DMS53 (cell line): ENCODE measurements at regions not wholly inside any gene's neighbourhood (a gene's known extent, or its start where the extent isn't known, plus 50 kb on each side); places are given as distances from the start of the nearest gene placed in this dataset.
A peak's percentile ranks its signal among the peaks of the same experiment; 100 is the strongest.
"Not testable (repeated sequence)": the region's sequence is repeated elsewhere in the genome, so short reads cannot be mapped to it uniquely, and the experiment has no call there.

Experiments used
- DNase-seq: peaks from one replicate; lab custom pipeline; 2025; lab: John Stamatoyannopoulos, UW

- peak; percentile 83 for DNase-seq
Measured at GRCh38 chr18:1294229-1294628, 389.6 kb downstream of the ADCYAP1 start.

DNA sequence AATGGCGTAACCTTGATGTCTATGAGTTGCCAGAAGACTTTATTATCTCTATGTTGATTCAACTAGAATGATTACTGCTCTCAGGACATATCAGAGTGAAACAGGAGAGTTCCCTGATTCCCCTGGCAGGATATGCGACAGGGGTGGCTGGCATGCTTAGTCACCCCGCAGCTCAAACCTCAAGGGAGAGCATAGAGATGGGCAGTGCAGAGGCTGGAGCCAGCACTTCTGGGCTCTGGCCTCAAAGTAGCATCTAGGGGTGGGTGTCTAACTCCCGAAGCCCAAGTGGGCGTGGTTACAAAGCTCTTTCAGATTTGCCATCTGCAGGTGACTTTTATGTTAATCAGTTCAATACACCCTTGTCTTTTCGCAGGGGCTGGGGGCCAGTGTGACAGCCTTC, 391.6 kb downstream of the ADCYAP1 start:
- no peak for DNase-seq

- no peak for DNase-seq
Measured at GRCh38 chr18:1302861-1303260, 398.2 kb downstream of the ADCYAP1 start.

- peak; percentile 33 for DNase-seq
Measured at GRCh38 chr18:1304392-1304992, 399.8 kb downstream of the ADCYAP1 start.

GRCh38 chr18:1306641-1307040, 402.0 kb downstream of the ADCYAP1 start:
- DNase-seq = no peak

GRCh38 chr18:1308686-1309085, 404.0 kb downstream of the ADCYAP1 start:
- no peak for DNase-seq

DNA sequence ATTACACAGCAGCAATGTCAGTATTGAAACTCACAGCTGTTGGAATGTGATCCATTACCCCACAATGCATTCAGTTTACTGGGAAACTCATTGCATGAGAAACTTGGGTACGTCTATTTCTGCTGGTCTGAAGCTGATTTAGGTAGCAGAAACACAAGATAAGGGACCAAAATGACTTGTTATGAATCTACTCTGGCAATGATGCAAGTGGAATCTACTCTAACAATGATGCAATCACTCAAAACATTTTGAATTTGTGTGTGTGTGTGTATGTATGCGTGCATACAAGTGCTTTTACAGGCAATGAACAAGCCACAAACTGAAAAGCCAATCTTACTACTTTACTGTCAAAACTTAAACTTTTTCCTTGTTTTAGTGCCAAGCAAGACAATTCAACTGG, 406.7 kb downstream of the ADCYAP1 start:
- no peak for DNase-seq

- not testable (repeated sequence) for DNase-seq
Measured at GRCh38 chr18:1335345-1335744, 430.7 kb downstream of the ADCYAP1 start.

- no peak for DNase-seq
Measured at GRCh38 chr18:1350931-1351450, 446.3 kb downstream of the ADCYAP1 start.

GRCh38 chr18:1353025-1353424, 448.4 kb downstream of the ADCYAP1 start:
- no peak for DNase-seq

DNA sequence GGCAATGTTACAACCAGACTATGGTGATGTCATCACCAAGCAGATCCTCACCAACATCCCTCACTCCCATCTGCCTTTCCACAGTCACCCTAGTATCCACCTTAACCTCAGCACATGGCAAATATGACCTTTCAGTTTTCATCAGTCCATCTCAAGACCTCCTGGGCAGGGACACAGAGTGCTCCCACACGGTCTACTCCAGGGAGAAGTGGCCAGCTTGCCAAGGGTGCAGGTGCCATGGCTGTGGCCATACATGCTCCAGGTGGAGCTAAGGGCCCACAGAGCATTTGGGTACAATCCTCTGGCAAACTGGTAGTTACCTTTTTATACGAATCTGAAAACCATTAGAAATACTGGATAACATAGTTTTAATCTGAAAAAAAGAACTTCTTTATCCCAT, 453.1 kb downstream of the ADCYAP1 start:
- DNase-seq = peak; percentile 40

- DNase-seq = peak; percentile 25
Measured at GRCh38 chr18:1361936-1362335, 457.3 kb downstream of the ADCYAP1 start.

GRCh38 chr18:1370552-1370951, 465.9 kb downstream of the ADCYAP1 start:
- DNase-seq = no peak

DNA sequence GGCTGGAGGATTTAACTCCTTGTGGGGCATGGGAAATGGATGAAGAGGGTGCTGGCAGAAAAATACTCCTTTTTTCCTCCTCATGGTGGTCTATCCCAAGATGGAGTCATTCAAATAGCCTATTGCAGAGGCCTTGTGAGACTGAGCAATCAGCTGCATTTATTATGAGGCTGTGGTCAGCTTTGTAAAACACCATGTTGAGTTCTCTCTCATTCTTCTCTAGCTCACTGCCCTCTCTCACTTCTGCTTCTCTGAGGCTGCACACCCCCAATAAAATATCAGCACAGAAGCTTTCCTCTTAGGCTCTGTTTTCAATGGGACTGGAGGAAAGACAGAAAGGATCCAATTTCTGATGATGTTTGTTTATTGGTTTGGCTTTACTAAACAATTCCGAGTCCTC, 467.1 kb downstream of the ADCYAP1 start:
- DNase-seq = no peak

DNA sequence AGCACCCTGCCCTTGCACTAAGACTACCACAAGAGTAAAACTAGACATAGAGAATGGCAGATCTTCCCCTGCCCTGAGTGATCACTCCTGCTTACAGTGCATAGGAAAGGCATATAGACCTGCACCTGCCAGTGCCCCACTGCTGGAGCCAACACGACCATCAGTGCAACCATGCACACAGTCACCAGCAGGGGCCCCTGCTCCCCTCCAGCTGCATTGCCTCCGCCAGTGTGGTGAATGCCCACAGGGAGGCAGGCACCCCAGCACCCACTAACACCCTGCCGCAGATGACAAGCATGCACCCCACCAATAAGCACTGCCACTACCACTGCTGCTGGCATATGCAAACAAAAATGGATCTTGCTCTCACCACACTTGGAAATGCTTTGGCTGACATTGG, 478.8 kb downstream of the ADCYAP1 start:
- no peak for DNase-seq

DNA sequence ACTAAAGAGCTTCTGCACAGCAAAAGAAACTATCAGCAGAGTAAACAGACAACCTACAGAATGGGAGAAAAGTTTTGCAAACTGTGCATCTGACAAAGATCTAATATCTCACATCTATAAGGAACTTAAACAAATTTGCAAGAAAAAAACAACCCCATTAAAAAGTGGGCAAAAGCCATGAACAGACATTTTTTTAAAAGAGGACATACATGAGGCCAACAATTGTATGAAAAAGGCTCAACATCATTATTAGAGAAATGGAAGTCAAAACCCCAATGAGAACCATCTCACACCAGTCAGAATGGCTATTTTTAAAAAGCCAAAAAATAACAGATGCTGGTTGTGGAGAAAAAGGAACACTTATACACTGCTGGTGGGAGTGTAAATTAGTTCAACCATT, 483.8 kb downstream of the ADCYAP1 start:
- not testable (repeated sequence) for DNase-seq

DNA sequence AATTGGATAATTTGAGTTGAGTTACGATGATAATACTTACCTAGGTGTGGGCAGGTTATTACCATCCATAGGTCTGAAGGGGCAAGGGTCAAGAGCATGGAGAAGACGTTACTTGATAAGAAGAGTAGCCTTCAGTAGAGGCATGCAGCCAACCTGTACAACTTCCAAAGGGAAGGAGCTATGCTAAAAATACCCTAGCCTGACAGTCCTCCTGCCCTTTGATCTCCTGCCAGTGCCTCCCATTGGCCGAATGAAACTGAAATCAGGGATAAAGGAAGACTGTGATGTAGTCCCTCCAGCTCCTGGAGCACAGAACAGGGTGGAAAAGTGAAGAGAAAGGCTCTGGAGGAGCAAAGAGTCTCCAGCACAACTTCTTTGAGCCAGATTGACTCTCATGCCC, 487.4 kb downstream of the ADCYAP1 start:
- peak; percentile 70 for DNase-seq

DNA sequence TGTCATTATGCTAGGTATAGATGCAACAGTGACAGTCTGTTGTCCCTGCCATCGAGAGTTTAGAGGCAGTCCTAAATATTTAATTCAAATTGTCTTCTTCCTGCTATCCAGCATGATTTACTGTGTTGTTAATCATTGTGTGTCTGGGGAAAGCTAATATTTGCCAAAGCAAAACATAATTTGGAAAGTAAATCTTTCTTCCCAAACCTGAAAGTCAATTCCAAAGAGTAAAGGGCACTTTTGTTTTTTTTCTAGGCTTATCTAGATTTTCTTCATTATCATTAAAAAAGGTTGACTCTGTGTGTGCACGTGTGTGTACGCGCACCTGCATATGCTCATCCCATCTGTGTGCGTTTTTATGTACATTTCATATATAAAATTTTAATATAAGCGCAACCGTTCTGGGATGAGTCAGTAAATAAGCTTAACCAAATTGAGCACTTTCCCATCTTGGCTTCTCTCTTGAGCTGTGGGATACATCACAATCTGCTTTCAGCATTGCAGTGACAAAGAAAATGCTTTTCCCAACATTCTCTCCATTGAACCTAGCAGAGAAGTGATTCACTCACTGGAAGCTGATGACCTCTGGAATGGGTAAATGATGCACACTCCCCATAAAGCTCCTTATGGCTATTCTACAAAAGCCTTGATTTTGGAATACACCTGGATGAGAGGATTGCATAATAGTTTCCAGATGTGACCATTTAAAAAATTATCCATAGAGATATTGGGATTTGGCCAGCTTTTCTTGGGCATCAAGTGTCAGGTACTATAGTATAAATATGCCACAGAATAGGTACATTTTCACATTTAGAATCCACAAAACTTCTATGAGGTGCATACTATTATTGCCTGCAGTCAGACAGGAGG, 488.4 kb downstream of the ADCYAP1 start:
- peak; percentile 65 for DNase-seq

- no peak for DNase-seq
Measured at GRCh38 chr18:1393929-1394328, 489.3 kb downstream of the ADCYAP1 start.

GRCh38 chr18:1394426-1394825, 489.8 kb downstream of the ADCYAP1 start:
- no peak for DNase-seq

GRCh38 chr18:1394966-1395365, 490.3 kb downstream of the ADCYAP1 start:
- DNase-seq = no peak

DNA sequence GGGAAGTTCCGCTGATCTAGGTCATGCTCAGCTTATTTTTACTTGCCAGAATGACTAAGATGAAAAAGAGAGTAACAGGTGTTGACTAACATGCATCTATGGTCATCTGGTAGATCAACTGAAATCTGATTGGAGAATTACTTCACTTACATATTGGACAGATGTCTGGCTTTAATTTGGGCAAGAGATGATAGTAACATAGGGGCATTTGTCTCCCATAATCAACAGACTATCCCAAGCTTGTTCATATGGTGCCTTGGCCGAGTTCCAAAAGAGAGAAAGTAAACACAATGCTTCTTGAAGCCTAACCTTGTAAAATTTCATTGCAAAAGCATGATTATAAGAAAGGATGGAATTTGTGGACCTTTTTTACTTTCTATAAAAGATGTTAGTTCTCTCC, 503.7 kb downstream of the ADCYAP1 start:
- DNase-seq = peak; percentile 69

GRCh38 chr18:1412655-1413322, 508.1 kb downstream of the ADCYAP1 start:
- no peak for DNase-seq
